ENCODE measurements at regions not wholly inside any gene's neighbourhood (a gene's known extent, or its start where the extent isn't known, plus 50 kb on each side); places are given as distances from the start of the nearest gene placed in this dataset.

DNA sequence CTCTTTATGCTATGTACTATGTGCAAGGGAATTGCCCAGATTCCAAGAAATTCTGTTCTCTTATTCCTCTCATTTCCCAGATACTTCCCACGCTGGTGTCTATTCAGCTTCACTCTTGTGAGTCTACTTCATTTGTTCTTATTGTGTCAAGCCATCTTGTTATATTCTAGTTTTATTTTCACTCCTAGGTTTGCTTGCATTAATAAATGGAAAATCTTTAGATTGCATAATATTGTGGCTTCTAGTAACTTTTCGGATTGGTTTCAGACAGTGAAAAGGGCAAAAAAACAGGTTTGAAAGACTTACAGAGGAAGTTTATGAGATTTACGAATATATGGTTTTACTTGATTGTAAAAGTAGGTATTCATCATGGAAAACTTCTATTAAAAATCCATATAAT lies 128.4 kb downstream of the BTC start:
- H3K27me3 ChIP-seq (ENCODE audit: control insufficient read depth, insufficient read depth, low read length) = no peaks in the 10 kb centered on the region
- CTCF ChIA-PET = interaction anchor here (2.2 to 3.3 kb wide), 2 partner anchors 10 to 295 kb away, joined by 9 to 26 read pairs; no protein-coding TSS in a partner anchor
- POLR2A ChIA-PET = no interaction called here

DNA sequence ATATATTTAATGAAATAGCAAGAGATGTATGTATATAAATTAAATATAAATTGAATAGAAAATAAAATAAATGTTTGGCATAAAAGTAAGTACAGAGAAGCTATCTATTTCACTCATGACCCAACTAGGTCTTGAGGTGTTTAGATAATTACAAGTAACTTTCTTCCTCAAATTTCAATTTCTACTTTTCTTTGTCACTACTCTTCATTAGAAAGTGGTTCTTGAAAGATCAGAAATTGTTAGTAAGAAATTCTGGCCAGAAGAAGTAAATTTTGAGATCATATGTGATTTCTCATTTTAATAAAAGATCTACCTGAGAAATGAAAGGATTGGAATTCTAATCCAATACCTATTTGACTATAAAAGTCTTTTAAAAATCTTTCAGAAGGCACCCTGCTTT lies 126.9 kb downstream of the BTC start:
- Histone ChIP-seq H3K36me3 (ENCODE audit: control insufficient read depth, insufficient read depth, low read length) (no peaks in the 10 kb centered on the region), H3K4me3 (ENCODE audit: low read depth, low read length) (no peak overlapping the region), H3K27me3 (ENCODE audit: control insufficient read depth, insufficient read depth, low read length) (no peaks in the 10 kb centered on the region)
- ChIA-PET POLR2A (no interaction called here), CTCF (interaction anchor here (0.7 to 3.3 kb wide), 2 partner anchors 8 to 298 kb away, joined by 3 to 26 read pairs; no protein-coding TSS in a partner anchor)
- DNase-seq (ENCODE audit: low read depth) = no peak
- TF ChIP-seq, protein P1, sequence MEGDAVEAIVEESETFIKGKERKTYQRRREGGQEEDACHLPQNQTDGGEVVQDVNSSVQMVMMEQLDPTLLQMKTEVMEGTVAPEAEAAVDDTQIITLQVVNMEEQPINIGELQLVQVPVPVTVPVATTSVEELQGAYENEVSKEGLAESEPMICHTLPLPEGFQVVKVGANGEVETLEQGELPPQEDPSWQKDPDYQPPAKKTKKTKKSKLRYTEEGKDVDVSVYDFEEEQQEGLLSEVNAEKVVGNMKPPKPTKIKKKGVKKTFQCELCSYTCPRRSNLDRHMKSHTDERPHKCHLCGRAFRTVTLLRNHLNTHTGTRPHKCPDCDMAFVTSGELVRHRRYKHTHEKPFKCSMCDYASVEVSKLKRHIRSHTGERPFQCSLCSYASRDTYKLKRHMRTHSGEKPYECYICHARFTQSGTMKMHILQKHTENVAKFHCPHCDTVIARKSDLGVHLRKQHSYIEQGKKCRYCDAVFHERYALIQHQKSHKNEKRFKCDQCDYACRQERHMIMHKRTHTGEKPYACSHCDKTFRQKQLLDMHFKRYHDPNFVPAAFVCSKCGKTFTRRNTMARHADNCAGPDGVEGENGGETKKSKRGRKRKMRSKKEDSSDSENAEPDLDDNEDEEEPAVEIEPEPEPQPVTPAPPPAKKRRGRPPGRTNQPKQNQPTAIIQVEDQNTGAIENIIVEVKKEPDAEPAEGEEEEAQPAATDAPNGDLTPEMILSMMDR (IDR thresholded peaks at IDR 0.05; ENCODE audit: insufficient read depth, low read depth, low read length) = no peak

More for the DNA sequence above, 128.4 kb downstream of the BTC start:
- no peak for DNase-seq (ENCODE audit: low read depth)
- TF ChIP-seq, protein P1 (IDR thresholded peaks at IDR 0.05; ENCODE audit: insufficient read depth, low read depth, low read length) = no peak
- Histone ChIP-seq H3K36me3 (ENCODE audit: control insufficient read depth, insufficient read depth, low read length) (no peaks in the 10 kb centered on the region), H3K4me3 (ENCODE audit: low read depth, low read length) (no peak overlapping the region)

DNA sequence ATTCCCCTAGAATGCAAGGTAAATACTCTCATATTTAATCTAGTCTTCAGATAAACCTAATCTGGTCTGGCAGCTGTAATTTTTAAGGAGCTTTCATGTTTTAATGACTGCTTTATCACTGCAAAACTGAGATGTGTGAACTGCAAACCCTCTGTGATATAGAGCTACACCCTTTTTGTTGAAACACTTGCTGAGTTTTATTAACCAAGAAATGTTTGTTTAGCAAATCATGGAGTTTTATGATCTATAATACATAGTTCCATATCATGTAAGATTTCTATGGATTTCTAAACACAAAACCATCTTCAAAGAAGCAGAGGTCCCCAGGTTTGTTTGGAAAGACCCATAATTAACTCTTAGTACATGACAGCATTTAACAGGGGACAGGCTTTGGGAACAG lies 126.4 kb downstream of the BTC start:
- CTCF ChIA-PET = interaction anchor here (0.7 to 11.8 kb wide), 3 partner anchors 8 to 347 kb away, joined by 3 to 175 read pairs (median 26); no protein-coding TSS in a partner anchor
- TF ChIP-seq, protein P1 (IDR thresholded peaks at IDR 0.05; ENCODE audit: insufficient read depth, low read depth, low read length) = no peak
- no peak overlapping the region for H3K4me3 ChIP-seq (ENCODE audit: low read depth, low read length)
- POLR2A ChIA-PET = no interaction called here
- DNase-seq (ENCODE audit: low read depth) = no peak
- no peaks in the 10 kb centered on the region for H3K36me3 ChIP-seq (ENCODE audit: control insufficient read depth, insufficient read depth, low read length)
- H3K27me3 ChIP-seq (ENCODE audit: control insufficient read depth, insufficient read depth, low read length) = no peaks in the 10 kb centered on the region

DNA sequence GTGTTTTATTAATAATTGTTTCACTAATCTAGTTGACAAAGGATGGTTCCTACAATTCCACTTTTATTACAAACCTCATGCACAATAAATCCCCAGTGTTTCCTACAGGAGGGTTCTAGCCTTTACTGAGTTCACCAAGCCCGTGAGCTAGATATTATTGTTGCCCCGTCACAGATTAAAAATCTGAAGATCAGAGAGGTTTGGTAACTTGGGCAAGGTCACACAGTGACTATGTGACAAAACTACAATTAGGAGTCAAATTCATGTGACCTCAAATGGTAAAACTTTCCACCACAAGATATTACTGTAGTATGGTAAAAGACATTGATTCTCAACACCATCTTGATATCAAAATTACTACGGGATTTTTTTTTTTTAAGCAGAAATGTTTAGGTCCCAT lies 124.6 kb downstream of the BTC start:
- H3K36me3 ChIP-seq (ENCODE audit: control insufficient read depth, insufficient read depth, low read length) = no peaks in the 10 kb centered on the region
- H3K27me3 ChIP-seq (ENCODE audit: control insufficient read depth, insufficient read depth, low read length) = no peaks in the 10 kb centered on the region
- ChIA-PET CTCF (interaction anchor here (1.1 to 11.8 kb wide), 4 partner anchors 220 to 349 kb away, joined by 3 to 175 read pairs (median 134); no protein-coding TSS in a partner anchor), POLR2A (no interaction called here)
- DNase-seq (ENCODE audit: low read depth) = no peak
- TF ChIP-seq, protein P1 (IDR thresholded peaks at IDR 0.05; ENCODE audit: insufficient read depth, low read depth, low read length) = no peak
- H3K4me3 ChIP-seq (ENCODE audit: low read depth, low read length) = no peak overlapping the region

DNA sequence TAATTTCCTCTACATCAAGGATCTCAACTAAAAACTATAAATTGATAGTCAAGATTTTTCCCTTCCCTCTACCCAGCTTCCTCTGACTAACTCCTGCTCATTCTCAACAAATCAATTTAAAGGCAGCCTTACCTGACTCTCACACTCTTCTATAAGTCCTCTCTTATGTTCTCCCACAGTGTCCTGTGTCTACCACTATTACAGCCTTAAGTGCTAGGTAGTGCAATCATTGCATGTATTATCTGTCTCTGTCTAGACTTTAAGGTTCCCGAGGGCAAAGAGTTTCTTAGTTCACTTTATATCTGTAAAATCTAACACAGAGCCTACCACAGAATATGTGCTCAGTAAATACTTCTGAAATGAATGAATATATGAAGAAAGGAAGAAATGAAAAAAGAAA lies 123.7 kb downstream of the BTC start:
- TF ChIP-seq, protein P1 (IDR thresholded peaks at IDR 0.05; ENCODE audit: insufficient read depth, low read depth, low read length) = no peak
- POLR2A ChIA-PET = no interaction called here
- Histone ChIP-seq H3K36me3 (ENCODE audit: control insufficient read depth, insufficient read depth, low read length) (no peaks in the 10 kb centered on the region), H3K4me3 (ENCODE audit: low read depth, low read length) (no peak overlapping the region), H3K27me3 (ENCODE audit: control insufficient read depth, insufficient read depth, low read length) (no peaks in the 10 kb centered on the region)
- CTCF ChIA-PET = interaction anchor here (0.7 to 11.8 kb wide), 7 partner anchors 11 to 442 kb away, joined by 3 to 175 read pairs (median 5); no protein-coding TSS in a partner anchor
- DNase-seq (ENCODE audit: low read depth) = no peak

Data from BJ (cell line).